HG03280 (cell line): ENCODE measurements at regions not wholly inside any gene's neighbourhood (a gene's known extent, or its start where the extent isn't known, plus 50 kb on each side); places are given as distances from the start of the nearest gene placed in this dataset.
"Not testable (repeated sequence)": the region's sequence is repeated elsewhere in the genome, so short reads cannot be mapped to it uniquely, and the experiment has no call there.

Experiments used
- ATAC-seq: cut with Tn5 transposase; IDR thresholded peaks from one replicate; pipeline ENCODE4 v1.9.1; 2021; ENCODE audit warnings: mild to moderate bottlenecking, moderate library complexity; ENCODE audit not compliant: unreplicated experiment

DNA sequence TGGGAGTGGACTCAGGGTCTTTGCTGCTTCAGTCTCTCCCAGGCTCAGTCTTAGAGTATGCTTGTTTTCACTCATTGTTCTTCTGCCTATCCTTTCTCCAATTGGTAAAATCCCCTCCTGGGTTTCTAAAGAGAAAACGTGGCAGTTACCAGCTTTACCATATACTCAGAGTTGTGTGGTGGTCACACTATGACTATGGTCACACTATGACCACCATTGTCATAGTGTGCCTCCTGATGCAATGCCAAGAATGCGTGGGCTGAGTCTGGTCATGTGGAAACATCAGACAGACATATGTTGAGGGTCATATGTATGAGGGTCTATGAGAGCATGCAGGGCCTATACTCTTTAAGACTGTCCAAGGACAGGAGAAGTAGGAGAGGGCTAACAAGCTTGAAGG is 326.5 kb upstream of the PRR16 start:
- no peak for ATAC-seq

DNA sequence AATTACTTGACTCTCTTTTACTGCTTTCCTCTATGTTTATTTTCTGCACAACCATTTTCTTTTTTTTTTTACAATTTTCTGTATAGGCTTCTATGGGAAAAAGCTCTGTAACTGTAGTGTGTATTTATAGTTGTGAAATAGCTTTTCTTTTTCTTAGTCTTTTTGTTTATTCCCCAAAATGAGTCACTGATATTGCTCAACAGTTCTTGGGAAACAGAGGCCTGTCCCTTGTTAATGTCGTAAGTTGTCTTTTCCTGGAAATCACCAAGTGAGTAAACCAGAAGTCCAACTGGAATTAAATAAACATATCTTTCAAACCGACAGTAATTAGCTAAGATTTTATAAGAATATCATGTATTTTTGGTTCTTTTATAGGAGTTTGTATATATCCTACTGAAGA is 325.1 kb upstream of the PRR16 start:
- no peak for ATAC-seq

DNA sequence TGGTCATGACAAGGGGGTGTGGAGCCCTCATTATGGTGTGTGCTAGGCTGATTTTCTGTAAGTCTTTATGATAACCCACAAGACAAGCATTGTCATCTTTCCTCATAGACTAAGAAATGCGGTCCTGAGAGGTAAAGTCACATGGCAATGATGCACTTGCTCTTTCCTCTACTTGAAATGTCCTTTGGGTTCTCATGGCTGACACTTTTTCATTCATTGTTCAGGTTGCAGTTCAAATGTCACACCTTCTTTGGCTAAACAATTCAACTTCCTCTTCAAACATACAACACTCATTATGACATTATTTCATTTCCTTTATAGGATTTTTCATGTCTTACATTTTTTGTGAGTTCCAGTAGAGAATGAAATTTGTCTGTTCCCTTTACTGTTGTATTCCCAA is 323.6 kb upstream of the PRR16 start:
- ATAC-seq: no peak

DNA sequence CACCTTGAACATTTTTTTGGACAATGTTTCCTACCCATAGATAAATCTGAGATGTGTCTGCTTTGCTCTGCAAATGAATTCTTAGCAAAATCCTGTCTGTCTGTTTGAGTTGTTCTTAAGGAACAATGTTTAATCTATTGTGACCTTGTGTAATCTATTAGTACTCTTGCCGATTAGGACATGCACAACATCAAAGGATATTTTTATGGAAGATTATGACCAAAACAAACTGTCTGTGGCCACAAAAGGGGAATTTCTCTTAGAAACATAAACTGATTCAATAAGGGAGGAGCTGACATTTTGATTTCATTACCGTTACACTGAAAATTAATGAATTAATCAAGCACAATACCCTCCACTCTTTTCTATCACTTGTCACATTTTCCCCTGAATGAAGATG is 323.0 kb upstream of the PRR16 start:
- no peak for ATAC-seq

DNA sequence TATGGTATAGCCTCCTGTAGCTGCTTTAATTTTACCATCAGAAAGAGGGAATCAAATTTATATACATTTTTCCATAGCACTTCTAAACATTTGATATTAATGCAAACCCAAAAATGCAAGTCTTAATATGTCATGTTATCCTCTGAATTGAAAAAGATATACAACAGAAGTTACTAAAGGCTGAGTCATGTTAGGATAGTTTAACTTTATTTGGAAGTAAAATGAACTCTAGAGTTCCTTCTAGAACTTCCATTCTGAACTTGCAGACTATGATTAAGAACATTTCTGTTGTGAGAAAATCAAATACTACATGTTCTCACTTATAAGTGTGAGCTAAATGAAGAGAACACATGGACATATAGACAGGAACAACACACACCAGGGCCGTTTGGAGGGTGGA is 317.3 kb upstream of the PRR16 start:
- ATAC-seq: no peak

GRCh38 chr5:120147911-120148310 is 316.2 kb upstream of the PRR16 start:
- ATAC-seq: not testable (repeated sequence)

DNA sequence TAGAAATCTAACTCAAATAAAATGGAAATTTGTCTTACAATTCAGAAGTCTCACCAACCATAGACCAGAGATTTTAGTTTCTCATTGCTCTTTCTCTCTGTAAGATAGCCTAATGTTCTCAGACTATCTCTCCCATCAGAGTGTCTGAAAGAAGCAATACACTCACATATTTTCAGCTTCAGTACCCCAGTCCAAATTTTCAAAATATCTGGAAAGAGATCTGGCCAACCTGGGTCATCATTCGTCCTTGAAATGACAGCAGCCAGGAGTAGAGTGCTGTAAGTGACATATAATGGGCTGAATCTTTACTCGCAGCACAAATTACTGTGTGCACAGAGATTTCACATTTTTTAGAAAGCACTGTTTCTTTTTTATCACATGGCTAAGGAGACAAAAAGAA is 313.3 kb upstream of the PRR16 start:
- ATAC-seq: no peak

GRCh38 chr5:120151181-120151580 is 312.9 kb upstream of the PRR16 start:
- no peak for ATAC-seq

GRCh38 chr5:120151825-120152224 is 312.3 kb upstream of the PRR16 start:
- no peak for ATAC-seq

- ATAC-seq: no peak
Observed at GRCh38 chr5:120152472-120152871, 311.6 kb upstream of the PRR16 start.

DNA sequence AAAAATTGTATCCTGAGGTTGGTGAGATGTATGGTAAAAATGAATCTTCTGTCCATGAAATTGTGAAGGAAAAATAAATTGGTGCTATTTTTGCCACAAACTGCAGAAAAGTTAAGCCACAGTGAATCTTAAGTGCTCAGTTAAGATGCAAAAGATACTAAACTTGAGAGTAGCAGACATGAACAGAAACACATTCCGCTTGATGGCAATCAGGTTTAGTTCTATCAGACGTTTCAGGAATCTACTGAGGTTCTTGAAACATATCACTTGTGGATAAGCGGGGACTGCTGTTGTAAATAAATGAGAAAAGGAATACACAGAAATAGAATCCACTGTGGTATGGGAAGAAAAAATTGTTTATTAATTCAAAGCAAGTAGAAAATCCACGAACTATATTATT is 311.2 kb upstream of the PRR16 start:
- no peak for ATAC-seq

DNA sequence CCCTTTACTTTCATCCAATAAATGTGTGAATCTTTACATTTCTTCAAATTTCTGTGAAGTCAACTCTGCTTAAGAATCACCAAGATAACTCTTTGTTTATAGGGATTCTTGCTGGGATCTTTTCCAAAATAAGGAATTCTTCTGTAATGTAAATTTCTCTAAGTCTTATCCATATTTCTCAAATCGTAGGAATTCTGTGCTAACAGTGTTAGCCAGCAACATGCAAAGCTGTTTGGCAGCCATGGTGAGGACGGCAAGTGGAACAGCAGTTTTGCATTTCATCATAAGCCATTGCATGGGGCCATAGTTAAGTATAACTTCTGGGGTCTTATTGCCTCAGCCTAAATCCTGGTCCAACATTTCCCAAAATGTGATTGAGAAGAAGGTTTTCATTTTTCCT is 310.5 kb upstream of the PRR16 start:
- no peak for ATAC-seq

DNA sequence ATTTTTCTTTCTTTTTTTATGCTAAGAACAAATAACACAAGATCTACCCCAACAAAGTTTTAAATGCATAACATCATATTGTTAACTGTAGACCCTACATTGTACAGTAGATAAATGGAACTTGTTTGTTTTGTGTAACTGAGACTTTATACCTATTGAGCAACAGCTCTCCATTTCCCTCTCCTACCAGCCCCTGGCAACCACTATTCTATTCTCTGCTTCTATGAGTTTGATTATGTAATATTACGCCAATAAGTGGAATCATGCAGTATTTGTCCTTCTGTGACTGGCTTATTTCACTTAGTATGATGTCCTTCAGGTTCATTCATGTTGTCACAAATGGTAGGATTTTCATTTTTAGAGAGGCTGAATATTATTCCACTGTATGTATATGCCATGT is 308.2 kb upstream of the PRR16 start:
- ATAC-seq: no peak

- no peak for ATAC-seq
Observed at GRCh38 chr5:120158211-120158610, 305.9 kb upstream of the PRR16 start.

GRCh38 chr5:120159155-120159554 is 304.9 kb upstream of the PRR16 start:
- no peak for ATAC-seq

DNA sequence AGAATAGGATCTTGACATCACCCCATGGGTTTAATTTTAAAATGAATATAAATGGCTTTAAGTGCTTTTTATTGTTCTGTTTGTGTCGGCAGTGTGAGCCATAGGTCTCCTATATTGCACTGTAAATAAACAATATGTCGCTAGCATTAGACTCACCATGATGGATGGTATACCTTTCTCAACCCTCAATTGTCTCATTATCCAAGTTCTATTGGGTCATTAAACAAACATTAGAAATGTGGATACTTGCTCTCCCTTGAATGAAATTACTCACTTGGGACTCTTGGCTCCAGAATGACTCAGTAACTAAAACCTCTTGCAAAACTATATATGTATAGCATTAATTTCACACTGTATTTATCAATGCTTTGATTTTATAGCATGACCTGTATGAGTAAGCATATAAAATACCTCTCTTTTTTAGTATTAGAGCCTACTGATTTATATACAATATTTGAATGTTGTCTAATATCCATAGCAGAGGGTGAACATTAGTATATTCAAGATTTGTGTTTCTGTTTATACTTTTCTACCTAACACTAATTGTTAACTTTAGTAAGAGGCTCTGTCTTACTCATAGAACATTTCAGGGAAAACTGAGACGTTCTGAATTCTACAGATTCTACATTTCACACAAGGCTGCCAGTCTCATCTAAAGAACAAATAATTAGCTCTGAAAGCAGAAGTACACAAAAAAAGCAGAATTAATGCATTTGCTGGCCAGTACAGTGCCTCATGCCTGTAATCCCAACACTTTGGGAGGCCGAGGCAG is 303.8 kb upstream of the PRR16 start:
- no peak for ATAC-seq

DNA sequence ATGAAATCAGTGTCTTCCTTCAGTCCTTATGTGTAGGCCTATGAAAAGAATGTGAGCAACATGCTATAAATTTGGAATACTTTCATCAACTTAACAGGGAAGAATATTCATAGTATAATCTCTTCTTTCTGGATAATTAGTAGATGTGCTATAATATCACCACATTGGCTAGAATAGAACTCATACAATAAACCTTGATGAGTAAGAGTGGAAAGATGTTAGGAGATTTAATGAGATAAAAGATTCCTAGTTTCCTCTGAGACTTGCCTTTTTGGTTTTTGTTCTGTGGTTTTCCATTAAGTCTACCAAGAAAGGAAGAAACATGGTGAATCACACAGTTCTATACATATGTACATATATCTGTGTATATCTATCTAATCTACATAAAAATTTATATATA is 301.8 kb upstream of the PRR16 start:
- ATAC-seq: no peak

DNA sequence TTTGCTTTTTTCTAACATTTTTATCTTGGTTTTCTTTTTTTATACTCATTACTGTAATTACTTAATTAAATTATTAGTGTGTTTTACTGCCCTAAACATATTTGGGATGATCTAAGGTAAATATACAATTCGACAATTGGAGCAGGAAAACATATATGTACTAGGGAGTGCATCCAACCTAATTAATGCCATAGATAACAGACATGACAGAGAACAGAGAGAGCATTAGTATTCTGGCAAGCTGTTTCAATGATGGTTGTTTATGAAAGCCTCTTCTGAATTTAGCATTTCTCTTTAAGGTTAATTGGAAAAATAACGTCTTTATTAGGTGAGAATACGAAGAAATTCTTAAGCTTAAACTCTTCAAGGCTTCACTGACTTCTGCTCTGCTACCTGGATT is 300.1 kb upstream of the PRR16 start:
- ATAC-seq: no peak

DNA sequence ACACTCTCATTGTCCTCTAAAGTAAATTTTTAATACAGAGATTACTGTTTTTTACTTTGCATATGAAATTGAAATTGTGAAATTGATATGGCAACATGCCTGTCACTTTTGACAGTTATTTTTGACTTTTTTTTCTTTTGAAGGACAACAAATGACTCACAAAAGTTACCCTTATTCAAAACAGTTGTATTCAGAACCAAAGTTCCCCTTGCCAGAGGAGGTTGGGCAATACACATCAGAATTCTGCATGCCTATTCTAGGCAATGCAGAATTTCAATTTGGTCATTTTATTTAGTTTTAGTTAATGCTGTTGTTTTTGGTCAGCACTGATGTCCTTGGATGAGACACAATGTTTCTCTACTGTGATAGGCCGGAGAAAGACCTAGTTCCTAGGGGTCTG is 299.1 kb upstream of the PRR16 start:
- no peak for ATAC-seq

- ATAC-seq: no peak
Observed at GRCh38 chr5:120173125-120173524, 291.0 kb upstream of the PRR16 start.

GRCh38 chr5:120174089-120174488 is 290.0 kb upstream of the PRR16 start:
- ATAC-seq: no peak

DNA sequence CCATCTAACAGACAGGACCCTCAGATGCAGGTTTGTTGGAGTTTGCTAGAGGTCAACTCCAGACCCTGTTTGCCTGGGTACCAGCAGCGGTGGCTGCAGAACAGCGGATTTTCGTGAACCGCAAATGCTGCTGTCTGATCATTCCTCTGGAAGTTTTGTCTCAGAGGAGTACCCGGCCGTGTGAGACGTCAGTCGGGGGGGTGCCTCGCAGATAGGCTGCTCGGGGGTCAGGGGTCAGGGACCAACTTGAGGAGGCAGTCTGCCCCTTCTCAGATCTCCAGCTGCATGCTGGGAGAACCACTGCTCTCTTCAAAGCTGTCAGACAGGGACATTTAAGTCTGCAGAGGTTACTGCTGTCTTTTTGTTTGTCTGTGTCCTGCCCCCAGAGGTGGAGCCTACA is 282.9 kb upstream of the PRR16 start:
- ATAC-seq: not testable (repeated sequence)

- ATAC-seq: not testable (repeated sequence)
Observed at GRCh38 chr5:120194650-120195049, 269.4 kb upstream of the PRR16 start.
